Upper lobe of left lung (tissue), 6 donors: ENCODE measurements at regions not wholly inside any gene's neighbourhood (a gene's known extent, or its start where the extent isn't known, plus 50 kb on each side); places are given as distances from the start of the nearest gene placed in this dataset.
"Not testable (repeated sequence)": the region's sequence is repeated elsewhere in the genome, so short reads cannot be mapped to it uniquely, and the experiment has no call there.

ENCODE experiments used
- ATAC-seq, 2 donors: fragments of 200-7000 bp; cut with Tn5 transposase; one replicate each; pipeline ENCODE4 v1.9.1; 2022; ENCODE audit warnings: mild to moderate bottlenecking in 2 of 2, moderate library complexity in 2 of 2; ENCODE audit not compliant: low FRiP score in 2 of 2
- DNase-seq, 2 donors: peaks; one replicate each; pipeline ENCODE4 v3.0.0-alpha.2; 2019 to 2020
- H3K27ac ChIP-seq, 4 donors: fragments of 200-600 bp; sonication (generic); one replicate each; pipeline ENCODE4 v1.5.1; 2016 to 2019
- H3K27me3 ChIP-seq, 4 donors: fragments of 200-600 bp; sonication (generic); one replicate each; pipeline ENCODE4 v1.5.1; 2017 to 2019
- H3K36me3 ChIP-seq, 4 donors: fragments of 200-600 bp; sonication (generic); one replicate each; pipeline ENCODE4 v1.5.1; 2016 to 2019
- H3K4me1 ChIP-seq, 4 donors: fragments of 200-600 bp; sonication (generic); one replicate each; pipeline ENCODE4 v1.5.1; 2018 to 2019
- H3K4me3 ChIP-seq, 4 donors: fragments of 200-600 bp; sonication (generic); one replicate each; pipeline ENCODE4 v1.5.1; 2017 to 2019; ENCODE audit warnings: mild to moderate bottlenecking in 2 of 4, moderate library complexity in 1 of 4
- H3K9me3 ChIP-seq, 4 donors: fragments of 200-600 bp; sonication (generic); one replicate each; pipeline ENCODE4 v1.5.1; 2018 to 2019
- CTCF ChIP-seq, 6 experiments: fragments of 450-650 bp in 4 of 6; fragments of 200-600 bp in 2 of 6; sonication (generic) in 2 of 6; IDR thresholded peaks; one replicate each; pipeline ENCODE4 v1.5.1; 2016 to 2019; ENCODE audit warnings: antibody characterized with exemption in 6 of 6
- EP300 ChIP-seq, 4 donors: sonication (generic); formaldehyde crosslinking; IDR thresholded peaks; one replicate each; pipeline ENCODE4 v1.5.1; 2017; ENCODE audit warnings: antibody characterized with exemption in 4 of 4, control low read depth in 2 of 4
- POLR2A ChIP-seq, 4 donors: fragments of 450-650 bp; IDR thresholded peaks; one replicate each; pipeline ENCODE4 v1.5.1; 2016 to 2017; ENCODE audit warnings: antibody characterized with exemption in 4 of 4, mild to moderate bottlenecking in 2 of 4
- POLR2AphosphoS5 ChIP-seq, 2 donors: sonication (generic); formaldehyde crosslinking; IDR thresholded peaks; one replicate each; pipeline ENCODE4 v1.5.1; 2017; ENCODE audit warnings: antibody characterized with exemption in 2 of 2
- WGBS, 2 donors: methylation state at CpG; one replicate each; pipeline ENCODE4 v1.1.5; 2017 to 2018; 5-methylcytosine and 5-hydroxymethylcytosine counted together
- donor health status: DM: no; HTN: no; CAD: no; lungs with moderate emphysema.
- donor health status: DM: no; HTN: yes; CAD: no; lungs with severe emphysema.

- Histone ChIP-seq H3K27ac (no peak overlapping the region), H3K4me1 (no peaks in the 10 kb centered on the region), H3K27me3 (no peaks in the 10 kb centered on the region), H3K9me3 (peaks cover 0 to 8% (median 4%) of the 10 kb centered on the region in 4 donors), H3K4me3 (no peak overlapping the region), H3K36me3 (no peaks in the 10 kb centered on the region)
- DNase-seq (no peak), ATAC-seq (no peak)
- TF ChIP-seq POLR2A (IDR thresholded peaks at IDR 0.05) (no peak), CTCF (IDR thresholded peaks at IDR 0.05) (no peak), EP300 (IDR thresholded peaks at IDR 0.05) (no peak), POLR2AphosphoS5 (IDR thresholded peaks at IDR 0.05) (no peak)
Observed at GRCh38 chr3:35137612-35138011, 501.7 kb upstream of the ARPP21 start.

GRCh38 chr3:35141406-35141805 lies 497.9 kb upstream of the ARPP21 start:
- TF ChIP-seq CTCF (IDR thresholded peaks at IDR 0.05), result no peak
- no peak for TF ChIP-seq EP300 (IDR thresholded peaks at IDR 0.05)
- TF ChIP-seq POLR2A (IDR thresholded peaks at IDR 0.05), result no peak
- no peak for TF ChIP-seq POLR2AphosphoS5 (IDR thresholded peaks at IDR 0.05)
- no peaks in the 10 kb centered on the region for H3K36me3 ChIP-seq
- peaks cover 0 to 8% (median 4%) of the 10 kb centered on the region in 4 donors for H3K9me3 ChIP-seq
- no peak for ATAC-seq
- no peaks in the 10 kb centered on the region for H3K4me1 ChIP-seq
- H3K27ac ChIP-seq, result no peak overlapping the region
- WGBS, 2 donors, result 79 to 82% methylated on average over 4 of the region's 4 CpGs
- no peak overlapping the region for H3K4me3 ChIP-seq
- H3K27me3 ChIP-seq, result no peaks in the 10 kb centered on the region
- no peak for DNase-seq

GRCh38 chr3:35144011-35144410 lies 495.3 kb upstream of the ARPP21 start:
- H3K36me3 ChIP-seq, result no peaks in the 10 kb centered on the region
- no peak for DNase-seq
- no peak overlapping the region for H3K27ac ChIP-seq
- no peak for TF ChIP-seq POLR2A (IDR thresholded peaks at IDR 0.05)
- no peak for TF ChIP-seq EP300 (IDR thresholded peaks at IDR 0.05)
- no peak for TF ChIP-seq CTCF (IDR thresholded peaks at IDR 0.05)
- TF ChIP-seq POLR2AphosphoS5 (IDR thresholded peaks at IDR 0.05), result no peak
- peaks cover 0 to 8% (median 4%) of the 10 kb centered on the region in 4 donors for H3K9me3 ChIP-seq
- H3K27me3 ChIP-seq, result no peaks in the 10 kb centered on the region
- ATAC-seq, result no peak
- H3K4me3 ChIP-seq, result no peak overlapping the region
- no peaks in the 10 kb centered on the region for H3K4me1 ChIP-seq

GRCh38 chr3:35146256-35147035 lies 492.9 kb upstream of the ARPP21 start:
- H3K27ac ChIP-seq, H3K27me3 ChIP-seq, H3K36me3 ChIP-seq, H3K9me3 ChIP-seq, H3K4me1 ChIP-seq, ATAC-seq, H3K4me3 ChIP-seq: not testable (repeated sequence)
- DNase-seq, result peak in 1 of 2 donors; percentile 1
- WGBS, 2 donors, result 85 to 86% methylated on average over 9 to 10 of the region's 10 CpGs

GRCh38 chr3:35183927-35184675 lies 455.2 kb upstream of the ARPP21 start:
- H3K27ac ChIP-seq, result no peak overlapping the region
- ATAC-seq, result no peak
- TF ChIP-seq POLR2A (IDR thresholded peaks at IDR 0.05) (no peak), CTCF (IDR thresholded peaks at IDR 0.05) (no peak), POLR2AphosphoS5 (IDR thresholded peaks at IDR 0.05) (no peak), EP300 (IDR thresholded peaks at IDR 0.05) (no peak)
- no peaks in the 10 kb centered on the region for H3K27me3 ChIP-seq
- peaks cover 0 to 19% (median 7%) of the 10 kb centered on the region in 4 donors for H3K9me3 ChIP-seq
- H3K36me3 ChIP-seq, result no peaks in the 10 kb centered on the region
- no peak for DNase-seq
- 66 to 73% methylated on average over 2 of the region's 2 CpGs for WGBS, 2 donors
- no peaks in the 10 kb centered on the region for H3K4me1 ChIP-seq
- H3K4me3 ChIP-seq, result no peak overlapping the region
